Bronchial epithelial cell (primary cell): ENCODE measurements at regions not wholly inside any gene's neighbourhood (a gene's known extent, or its start where the extent isn't known, plus 50 kb on each side); places are given as distances from the start of the nearest gene placed in this dataset.
A peak's percentile ranks its signal among the peaks of the same experiment; 100 is the strongest.
"Not testable (repeated sequence)": the region's sequence is repeated elsewhere in the genome, so short reads cannot be mapped to it uniquely, and the experiment has no call there.

Experiments
- DNase-seq: peaks from one replicate; pipeline ENCODE4 v3.0.0-alpha.2; 2010; ENCODE audit warnings: low read depth
- FAIRE-seq: peaks from 2 replicates; lab custom pipeline; 2011; peaks lifted over from hg19 to GRCh38; lab: Jason Lieb, UNC
- H3K27me3 ChIP-seq: 2 replicates; pipeline ENCODE4 v1.5.1; 2011; ENCODE audit warnings: low read length; ENCODE audit not compliant: control insufficient read depth, insufficient read depth
- H3K36me3 ChIP-seq: 2 replicates; pipeline ENCODE4 v1.5.1; 2011; ENCODE audit warnings: low read length; ENCODE audit not compliant: control insufficient read depth, insufficient read depth
- H3K4me3 ChIP-seq: 2 replicates; pipeline ENCODE4 v1.5.1; 2011; ENCODE audit warnings: mild to moderate bottlenecking, low read depth, low read length, control low read depth
- TF ChIP-seq, protein P1 (sequence below): IDR thresholded peaks from 2 replicates; pipeline ENCODE4 v1.5.1; 2011; ENCODE audit warnings: mild to moderate bottlenecking, moderate library complexity, low read length, control low read depth, inconsistent platforms; ENCODE audit not compliant: insufficient read depth, severe bottlenecking

DNA sequence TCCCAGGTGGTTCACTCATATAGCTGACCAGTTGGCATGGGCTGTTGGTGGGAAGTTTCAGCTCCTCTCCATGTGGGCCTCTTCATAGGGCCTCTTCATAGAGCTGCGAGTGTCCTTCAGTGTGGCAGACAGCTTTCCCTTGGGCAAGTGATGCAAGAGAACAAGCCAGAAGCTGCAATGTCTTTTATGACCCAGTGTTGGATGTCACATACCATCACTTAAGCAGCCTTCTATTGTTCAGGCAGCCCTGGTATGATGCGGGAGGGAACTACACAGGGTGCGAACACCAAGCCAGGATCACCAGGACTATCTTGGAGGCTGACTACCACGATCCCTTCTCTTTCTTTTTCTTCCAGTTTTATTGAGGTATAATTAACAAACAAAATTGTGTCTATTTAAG, 126.5 kb upstream of the ITGA6 start:
- no peaks in the 10 kb centered on the region for H3K27me3 ChIP-seq
- DNase-seq (no peak), FAIRE-seq (no peak)
- TF ChIP-seq, protein P1, sequence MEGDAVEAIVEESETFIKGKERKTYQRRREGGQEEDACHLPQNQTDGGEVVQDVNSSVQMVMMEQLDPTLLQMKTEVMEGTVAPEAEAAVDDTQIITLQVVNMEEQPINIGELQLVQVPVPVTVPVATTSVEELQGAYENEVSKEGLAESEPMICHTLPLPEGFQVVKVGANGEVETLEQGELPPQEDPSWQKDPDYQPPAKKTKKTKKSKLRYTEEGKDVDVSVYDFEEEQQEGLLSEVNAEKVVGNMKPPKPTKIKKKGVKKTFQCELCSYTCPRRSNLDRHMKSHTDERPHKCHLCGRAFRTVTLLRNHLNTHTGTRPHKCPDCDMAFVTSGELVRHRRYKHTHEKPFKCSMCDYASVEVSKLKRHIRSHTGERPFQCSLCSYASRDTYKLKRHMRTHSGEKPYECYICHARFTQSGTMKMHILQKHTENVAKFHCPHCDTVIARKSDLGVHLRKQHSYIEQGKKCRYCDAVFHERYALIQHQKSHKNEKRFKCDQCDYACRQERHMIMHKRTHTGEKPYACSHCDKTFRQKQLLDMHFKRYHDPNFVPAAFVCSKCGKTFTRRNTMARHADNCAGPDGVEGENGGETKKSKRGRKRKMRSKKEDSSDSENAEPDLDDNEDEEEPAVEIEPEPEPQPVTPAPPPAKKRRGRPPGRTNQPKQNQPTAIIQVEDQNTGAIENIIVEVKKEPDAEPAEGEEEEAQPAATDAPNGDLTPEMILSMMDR = no peak
- H3K36me3 ChIP-seq = no peaks in the 10 kb centered on the region
- no peak overlapping the region for H3K4me3 ChIP-seq

DNA sequence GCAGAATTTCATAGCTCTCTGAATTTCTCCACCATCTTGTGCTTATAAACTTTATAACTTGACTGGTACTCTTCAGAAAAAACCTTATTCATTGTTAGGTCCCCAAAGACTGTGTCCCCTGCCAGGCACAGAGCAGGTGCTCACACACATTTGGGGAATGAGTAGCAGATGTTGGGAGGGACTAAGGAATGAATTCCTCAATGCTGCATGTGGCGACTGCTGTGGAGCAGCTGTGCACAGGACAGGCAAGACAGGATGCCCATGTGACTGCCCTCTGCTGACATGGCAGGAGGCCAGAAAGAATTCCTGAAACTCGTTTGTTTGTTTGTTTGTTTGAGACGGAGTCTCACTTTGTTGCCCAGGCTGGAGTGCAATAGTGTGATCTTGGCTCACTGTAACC, 122.3 kb upstream of the ITGA6 start:
- FAIRE-seq = no peak
- H3K27me3 ChIP-seq = no peaks in the 10 kb centered on the region

DNA sequence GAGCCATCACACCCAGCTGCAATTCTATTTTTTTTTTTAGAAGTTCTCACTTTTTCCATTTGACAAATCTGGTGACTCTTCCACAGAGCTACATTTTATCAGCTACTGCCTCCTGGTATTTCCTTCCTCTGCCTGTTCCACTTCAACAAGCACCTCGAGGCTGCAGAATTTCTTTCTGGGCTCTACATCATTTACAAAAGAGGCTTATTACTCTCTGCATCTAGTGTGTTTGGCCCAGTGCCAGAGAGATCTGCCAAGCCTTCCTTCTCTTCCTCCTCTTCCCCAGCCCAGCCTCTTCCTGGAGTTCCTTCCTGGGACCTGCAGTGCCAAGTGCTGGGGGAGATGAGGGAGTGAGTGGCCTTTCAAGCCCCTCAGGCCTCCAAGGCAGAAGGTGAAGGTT, 119.6 kb upstream of the ITGA6 start:
- TF ChIP-seq, protein P1 = no peak
- DNase-seq (peak; percentile 22), FAIRE-seq (no peak)
- no peak overlapping the region for H3K4me3 ChIP-seq
- H3K36me3 ChIP-seq = no peaks in the 10 kb centered on the region
- no peaks in the 10 kb centered on the region for H3K27me3 ChIP-seq

More for the DNA sequence above, 122.3 kb upstream of the ITGA6 start:
- no peaks in the 10 kb centered on the region for H3K36me3 ChIP-seq
- TF ChIP-seq, protein P1 = no peak
- no peak overlapping the region for H3K4me3 ChIP-seq
- no peak for DNase-seq

DNA sequence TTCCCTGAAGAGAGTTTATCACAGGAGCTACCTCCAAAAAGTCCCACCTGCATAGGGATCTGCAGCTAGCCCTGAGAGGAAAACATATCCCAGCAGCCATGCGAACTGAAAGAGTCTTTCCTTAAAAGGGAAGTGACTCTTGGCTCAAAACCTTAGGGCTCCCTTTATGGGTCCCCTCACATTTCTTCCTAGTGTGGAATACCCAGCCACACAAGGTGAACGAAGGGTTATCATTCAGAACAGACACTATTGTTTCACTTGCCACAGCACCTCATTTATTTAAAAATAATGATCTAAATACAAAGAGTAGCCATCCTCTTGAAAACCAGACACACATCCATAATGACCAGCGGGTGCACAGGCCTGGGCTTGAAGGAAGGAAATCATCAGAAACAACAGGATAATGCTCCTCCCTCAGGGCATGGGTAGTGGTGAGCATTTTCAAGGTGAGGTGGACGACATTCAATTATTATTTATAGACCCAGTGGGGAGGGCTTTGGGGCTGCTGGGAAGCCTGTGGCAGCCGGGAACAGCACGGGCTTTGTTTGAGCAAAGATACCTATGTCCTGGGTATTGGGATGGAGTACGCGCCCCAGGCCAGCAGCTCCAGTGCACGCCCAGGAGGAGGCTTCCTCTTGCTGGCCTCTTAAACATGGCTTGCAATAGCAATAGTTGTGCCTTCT, 119.0 kb upstream of the ITGA6 start:
- no peak for FAIRE-seq
- Histone ChIP-seq H3K36me3 (no peaks in the 10 kb centered on the region), H3K4me3 (no peak overlapping the region), H3K27me3 (no peaks in the 10 kb centered on the region)
- peak; percentile 61 for DNase-seq
- TF ChIP-seq, protein P1 = no peak

DNA sequence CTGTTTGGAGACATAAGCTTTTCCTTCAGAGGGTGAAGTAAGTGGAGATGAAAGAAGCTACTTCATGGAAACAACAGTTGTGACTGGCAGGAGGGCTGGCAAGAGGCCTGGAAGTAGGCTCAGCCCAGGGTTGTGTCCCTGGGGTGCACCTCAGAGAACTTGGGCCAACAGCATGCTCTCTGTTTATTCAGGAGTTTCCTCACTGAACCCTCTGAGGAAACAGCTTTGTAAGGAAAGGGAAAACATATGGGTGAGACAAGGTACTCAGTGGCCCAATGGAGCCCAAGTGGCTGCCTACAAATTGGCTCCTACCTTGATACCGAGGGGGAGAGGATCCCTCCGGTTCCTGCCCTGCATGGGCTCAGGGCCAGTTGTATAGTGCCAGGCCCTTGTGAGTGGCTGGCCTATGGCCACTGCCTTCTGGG, 115.5 kb upstream of the ITGA6 start:
- Histone ChIP-seq H3K4me3 (no peak overlapping the region), H3K36me3 (no peaks in the 10 kb centered on the region), H3K27me3 (no peaks in the 10 kb centered on the region)
- no peak for DNase-seq
- no peak for FAIRE-seq
- TF ChIP-seq, protein P1 = no peak

DNA sequence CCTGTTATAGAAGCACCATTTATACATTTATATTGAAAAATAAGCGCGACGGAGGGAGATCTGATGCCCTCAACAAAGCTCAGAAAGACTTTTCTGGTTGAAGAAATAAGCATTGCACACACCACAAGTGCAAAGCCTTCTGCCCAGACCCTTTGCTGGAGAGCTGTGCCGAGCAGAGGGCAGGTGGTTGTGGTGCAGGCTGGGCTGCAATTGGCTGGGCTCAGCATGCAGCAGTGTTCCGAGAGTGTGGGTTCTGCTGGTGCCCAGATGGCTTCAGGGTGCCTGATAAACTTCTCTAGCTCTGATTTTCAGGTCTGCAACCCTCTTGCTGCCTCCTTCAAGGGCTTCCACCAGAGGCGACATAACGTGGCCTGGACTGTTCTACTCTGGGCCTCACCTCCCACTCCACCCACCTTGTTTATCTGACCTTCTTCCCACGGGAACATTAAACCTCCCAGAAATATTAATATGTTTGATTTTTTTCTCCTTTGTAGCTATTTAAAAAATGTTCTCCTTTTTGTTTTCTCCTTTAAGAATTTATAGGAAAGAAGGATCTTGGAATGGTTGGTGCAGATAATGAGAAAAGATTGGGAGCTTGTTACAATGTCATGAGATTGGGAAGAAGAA, 113.6 kb upstream of the ITGA6 start:
- H3K36me3 ChIP-seq = no peaks in the 10 kb centered on the region
- no peak for DNase-seq
- TF ChIP-seq, protein P1 = no peak
- H3K4me3 ChIP-seq = no peak overlapping the region
- no peak for FAIRE-seq
- H3K27me3 ChIP-seq = no peaks in the 10 kb centered on the region

DNA sequence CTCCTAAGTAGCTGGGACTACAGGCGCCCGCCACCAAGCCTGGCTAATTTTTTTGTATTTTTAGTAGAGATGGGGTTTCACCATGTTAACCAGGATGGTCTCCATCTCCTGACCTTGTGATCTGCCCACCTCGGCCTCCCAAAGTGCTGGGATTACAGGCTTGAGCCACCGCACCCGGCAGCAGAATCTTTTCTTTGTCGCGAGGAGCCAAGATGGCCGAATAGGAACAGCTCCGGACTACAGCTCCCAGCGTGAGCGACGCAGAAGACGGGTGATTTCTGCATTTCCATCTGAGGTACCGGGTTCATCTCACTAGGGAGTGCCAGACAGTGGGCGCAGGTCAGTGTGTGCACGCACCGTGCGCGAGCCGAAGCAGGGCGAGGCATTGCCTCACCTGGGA, 112.3 kb upstream of the ITGA6 start:
- H3K4me3 ChIP-seq, H3K27me3 ChIP-seq, H3K36me3 ChIP-seq, DNase-seq, FAIRE-seq: not testable (repeated sequence)
